Stimulated activated CD8-positive, alpha-beta memory T cell treated with anti-CD3 and anti-CD28 coated beads, Interleukin-4, amount 100 ng/mL, for 48 hours (primary cell): ENCODE measurements at regions not wholly inside any gene's neighbourhood (a gene's known extent, or its start where the extent isn't known, plus 50 kb on each side); places are given as distances from the start of the nearest gene placed in this dataset.

Experiments
- DNase-seq: peaks from one replicate; pipeline ENCODE4 v3.0.0-alpha.2; 2020

- DNase-seq, result no peak
These were observed 55.8 kb upstream of the RMDN2 start for GRCh38 chr2:37869304-37869703.

GRCh38 chr2:37869771-37870170 is 55.3 kb upstream of the RMDN2 start:
- DNase-seq, result no peak

GRCh38 chr2:37870829-37871228 is 54.3 kb upstream of the RMDN2 start:
- DNase-seq, result no peak

GRCh38 chr2:37871456-37872191 is 53.5 kb upstream of the RMDN2 start:
- no peak for DNase-seq

GRCh38 chr2:37872192-37872750 is 52.8 kb upstream of the RMDN2 start:
- DNase-seq, result no peak

GRCh38 chr2:37873229-37873628 is 51.9 kb upstream of the RMDN2 start:
- no peak for DNase-seq

GRCh38 chr2:37873749-37874330 is 51.2 kb upstream of the RMDN2 start:
- no peak for DNase-seq

GRCh38 chr2:37874470-37874869 is 50.6 kb upstream of the RMDN2 start:
- DNase-seq, result no peak
